ENCODE measurements at regions not wholly inside any gene's neighbourhood (a gene's known extent, or its start where the extent isn't known, plus 50 kb on each side); places are given as distances from the start of the nearest gene placed in this dataset.

- Histone ChIP-seq H3K9me3 (ENCODE audit: low read depth, low read length) (no peaks in the 10 kb centered on the region), H3K4me3 (ENCODE audit: low read length) (no peak overlapping the region), H3K27me3 (ENCODE audit: insufficient read depth, low read length) (no peaks in the 10 kb centered on the region), H3K4me1 (ENCODE audit: insufficient read depth, low read length) (no peaks in the 10 kb centered on the region)
These were observed 93.3 kb upstream of the RAI14 start for GRCh38 chr5:34562791-34563190.

- no peaks in the 10 kb centered on the region for H3K9me3 ChIP-seq (ENCODE audit: low read depth, low read length)
- H3K27me3 ChIP-seq (ENCODE audit: insufficient read depth, low read length) = no peaks in the 10 kb centered on the region
- no peak overlapping the region for H3K4me3 ChIP-seq (ENCODE audit: low read length)
- no peaks in the 10 kb centered on the region for H3K4me1 ChIP-seq (ENCODE audit: insufficient read depth, low read length)
These were observed 92.9 kb upstream of the RAI14 start for GRCh38 chr5:34563269-34563668.

- no peaks in the 10 kb centered on the region for H3K9me3 ChIP-seq (ENCODE audit: low read depth, low read length)
- H3K4me3 ChIP-seq (ENCODE audit: low read length) = no peak overlapping the region
- no peaks in the 10 kb centered on the region for H3K4me1 ChIP-seq (ENCODE audit: insufficient read depth, low read length)
- no peaks in the 10 kb centered on the region for H3K27me3 ChIP-seq (ENCODE audit: insufficient read depth, low read length)
These were observed 92.0 kb upstream of the RAI14 start for GRCh38 chr5:34563931-34564709.

DNA sequence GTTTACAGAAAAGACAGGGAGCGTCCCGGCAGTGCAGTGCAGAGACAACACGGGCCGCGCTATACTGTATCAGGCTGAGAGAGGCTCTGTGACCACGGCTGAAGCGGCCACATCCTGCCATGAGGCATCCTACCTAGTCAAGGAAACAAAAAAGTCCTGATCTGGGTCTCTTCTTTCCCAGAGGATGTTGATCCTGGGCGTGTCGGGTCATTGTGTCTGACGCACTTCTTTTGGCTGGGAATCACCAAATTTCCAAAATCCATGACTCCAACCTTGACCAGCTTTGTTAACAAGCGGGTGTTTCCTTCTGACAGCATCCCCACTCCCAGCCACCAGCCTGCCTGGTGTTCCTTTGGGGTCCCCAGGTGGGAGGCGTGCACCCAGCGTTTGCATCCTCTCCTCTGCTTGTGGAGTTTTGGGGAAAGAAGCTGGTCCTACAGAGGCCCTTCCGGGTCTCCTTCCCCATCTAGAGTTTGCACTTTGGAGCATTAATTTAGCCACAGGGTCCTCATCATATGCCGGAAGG is 91.4 kb upstream of the RAI14 start:
- H3K4me3 ChIP-seq (ENCODE audit: low read length) = no peak overlapping the region
- H3K9me3 ChIP-seq (ENCODE audit: low read depth, low read length) = no peaks in the 10 kb centered on the region
- no peaks in the 10 kb centered on the region for H3K27me3 ChIP-seq (ENCODE audit: insufficient read depth, low read length)
- no peaks in the 10 kb centered on the region for H3K4me1 ChIP-seq (ENCODE audit: insufficient read depth, low read length)

DNA sequence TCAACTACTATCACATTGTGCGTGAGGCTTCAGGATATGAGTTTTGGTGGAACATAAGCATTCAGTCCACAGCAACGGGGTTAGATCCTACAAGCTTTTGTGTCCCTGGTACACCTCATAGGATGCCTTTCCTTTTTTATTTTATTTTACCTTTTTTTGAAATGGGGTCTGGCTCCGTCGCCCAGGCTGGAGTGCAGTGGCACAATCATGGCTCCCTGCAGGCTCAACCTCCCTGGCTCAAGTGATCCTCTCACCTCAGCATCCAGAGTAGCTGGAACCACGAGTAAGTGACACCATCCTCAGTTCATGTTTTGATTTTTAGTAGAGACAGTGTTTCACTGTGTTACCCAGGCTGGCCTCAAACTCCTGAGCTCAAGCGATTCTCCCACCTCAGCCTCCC is 86.0 kb upstream of the RAI14 start:
- Histone ChIP-seq H3K9me3 (ENCODE audit: low read depth, low read length) (no peaks in the 10 kb centered on the region), H3K4me1 (ENCODE audit: insufficient read depth, low read length) (no peaks in the 10 kb centered on the region)

GRCh38 chr5:34570721-34571676 is 85.1 kb upstream of the RAI14 start:
- no peak overlapping the region for H3K4me3 ChIP-seq (ENCODE audit: low read length)
- no peaks in the 10 kb centered on the region for H3K9me3 ChIP-seq (ENCODE audit: low read depth, low read length)

More for the DNA sequence above, 86.0 kb upstream of the RAI14 start:
- Histone ChIP-seq H3K27me3 (ENCODE audit: insufficient read depth, low read length) (no peaks in the 10 kb centered on the region), H3K4me3 (ENCODE audit: low read length) (no peak overlapping the region)

DNA sequence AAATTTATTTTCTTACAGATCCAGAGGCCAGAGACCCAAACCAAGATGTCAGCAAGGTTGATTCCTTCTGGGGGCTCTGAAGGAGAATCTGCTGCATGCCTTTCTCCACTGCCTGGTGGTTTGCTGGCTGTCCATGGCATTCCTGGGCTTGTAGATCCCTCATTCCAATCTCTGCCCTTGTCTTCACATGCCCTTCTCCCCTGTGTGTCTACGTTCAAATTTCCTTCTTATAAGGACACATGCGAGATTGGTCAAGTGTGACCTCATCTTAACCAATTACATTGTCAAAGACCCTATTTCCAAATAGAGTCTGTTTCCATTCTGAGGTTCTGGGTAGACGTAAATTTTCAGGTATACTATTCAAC is 84.5 kb upstream of the RAI14 start:
- Histone ChIP-seq H3K27me3 (ENCODE audit: insufficient read depth, low read length) (no peaks in the 10 kb centered on the region), H3K9me3 (ENCODE audit: low read depth, low read length) (no peaks in the 10 kb centered on the region), H3K4me3 (ENCODE audit: low read length) (no peak overlapping the region)

More at GRCh38 chr5:34570721-34571676, 85.1 kb upstream of the RAI14 start:
- Histone ChIP-seq H3K4me1 (ENCODE audit: insufficient read depth, low read length) (no peaks in the 10 kb centered on the region), H3K27me3 (ENCODE audit: insufficient read depth, low read length) (no peaks in the 10 kb centered on the region)

GRCh38 chr5:34574936-34575467 is 81.1 kb upstream of the RAI14 start:
- Histone ChIP-seq H3K4me1 (ENCODE audit: insufficient read depth, low read length) (no peaks in the 10 kb centered on the region), H3K27me3 (ENCODE audit: insufficient read depth, low read length) (no peaks in the 10 kb centered on the region), H3K4me3 (ENCODE audit: low read length) (no peak overlapping the region), H3K9me3 (ENCODE audit: low read depth, low read length) (no peaks in the 10 kb centered on the region)

More for the DNA sequence above, 84.5 kb upstream of the RAI14 start:
- no peaks in the 10 kb centered on the region for H3K4me1 ChIP-seq (ENCODE audit: insufficient read depth, low read length)

- no peaks in the 10 kb centered on the region for H3K9me3 ChIP-seq (ENCODE audit: low read depth, low read length)
- H3K27me3 ChIP-seq (ENCODE audit: insufficient read depth, low read length) = no peaks in the 10 kb centered on the region
- no peaks in the 10 kb centered on the region for H3K4me1 ChIP-seq (ENCODE audit: insufficient read depth, low read length)
- no peak overlapping the region for H3K4me3 ChIP-seq (ENCODE audit: low read length)
These were observed 79.0 kb upstream of the RAI14 start for GRCh38 chr5:34576891-34577666.

DNA sequence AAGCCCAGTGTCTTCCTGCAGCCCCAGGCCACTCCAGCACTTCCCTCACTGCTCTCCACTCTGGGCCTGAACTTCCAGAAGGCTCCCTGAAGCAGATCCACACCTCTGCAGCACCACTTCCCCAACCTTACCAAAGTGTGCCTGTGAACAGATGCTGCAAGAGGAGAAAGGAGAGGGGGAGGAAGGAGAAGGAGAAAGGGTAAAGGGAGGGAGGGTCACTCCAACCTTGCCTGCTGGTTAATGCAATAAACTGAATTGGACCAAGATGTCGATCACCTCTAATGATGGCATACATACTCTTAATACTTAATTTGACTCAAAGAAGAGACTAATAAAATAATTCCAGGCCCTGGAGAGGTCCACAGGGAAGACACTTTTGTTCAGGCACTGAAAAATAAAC is 77.2 kb upstream of the RAI14 start:
- Histone ChIP-seq H3K9me3 (ENCODE audit: low read depth, low read length) (no peaks in the 10 kb centered on the region), H3K27me3 (ENCODE audit: insufficient read depth, low read length) (no peaks in the 10 kb centered on the region), H3K4me1 (ENCODE audit: insufficient read depth, low read length) (no peaks in the 10 kb centered on the region), H3K4me3 (ENCODE audit: low read length) (no peak overlapping the region)

- H3K9me3 ChIP-seq (ENCODE audit: low read depth, low read length) = no peaks in the 10 kb centered on the region
- H3K4me1 ChIP-seq (ENCODE audit: insufficient read depth, low read length) = no peaks in the 10 kb centered on the region
These were observed 75.1 kb upstream of the RAI14 start for GRCh38 chr5:34580983-34581382.

DNA sequence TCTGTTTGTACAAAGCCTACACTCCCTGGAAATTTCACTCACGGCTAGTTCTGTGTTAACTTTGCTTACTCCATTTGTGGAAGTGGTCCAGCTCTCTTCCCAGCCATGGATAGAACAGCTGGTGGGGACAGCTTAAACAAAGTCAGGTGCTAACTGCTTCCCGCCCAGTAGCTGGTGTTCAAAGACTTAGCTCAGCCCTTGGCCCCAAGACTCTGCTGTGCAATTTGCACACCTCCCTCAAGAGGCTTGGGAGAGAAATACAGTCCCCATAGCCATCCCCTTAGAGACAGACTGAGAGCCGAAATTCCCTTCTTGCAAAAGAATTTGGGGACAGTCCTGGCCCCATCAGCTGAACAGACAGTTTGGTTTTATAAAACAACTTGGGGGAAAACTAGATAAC is 73.8 kb upstream of the RAI14 start:
- Histone ChIP-seq H3K4me3 (ENCODE audit: low read length) (no peak overlapping the region), H3K9me3 (ENCODE audit: low read depth, low read length) (no peaks in the 10 kb centered on the region), H3K27me3 (ENCODE audit: insufficient read depth, low read length) (no peaks in the 10 kb centered on the region), H3K4me1 (ENCODE audit: insufficient read depth, low read length) (no peaks in the 10 kb centered on the region)

More at GRCh38 chr5:34580983-34581382, 75.1 kb upstream of the RAI14 start:
- H3K27me3 ChIP-seq (ENCODE audit: insufficient read depth, low read length) = no peaks in the 10 kb centered on the region
- no peak overlapping the region for H3K4me3 ChIP-seq (ENCODE audit: low read length)

- Histone ChIP-seq H3K9me3 (ENCODE audit: low read depth, low read length) (no peaks in the 10 kb centered on the region), H3K4me1 (ENCODE audit: insufficient read depth, low read length) (no peaks in the 10 kb centered on the region), H3K4me3 (ENCODE audit: low read length) (no peak overlapping the region), H3K27me3 (ENCODE audit: insufficient read depth, low read length) (no peaks in the 10 kb centered on the region)
These were observed 73.0 kb upstream of the RAI14 start for GRCh38 chr5:34583167-34583566.

DNA sequence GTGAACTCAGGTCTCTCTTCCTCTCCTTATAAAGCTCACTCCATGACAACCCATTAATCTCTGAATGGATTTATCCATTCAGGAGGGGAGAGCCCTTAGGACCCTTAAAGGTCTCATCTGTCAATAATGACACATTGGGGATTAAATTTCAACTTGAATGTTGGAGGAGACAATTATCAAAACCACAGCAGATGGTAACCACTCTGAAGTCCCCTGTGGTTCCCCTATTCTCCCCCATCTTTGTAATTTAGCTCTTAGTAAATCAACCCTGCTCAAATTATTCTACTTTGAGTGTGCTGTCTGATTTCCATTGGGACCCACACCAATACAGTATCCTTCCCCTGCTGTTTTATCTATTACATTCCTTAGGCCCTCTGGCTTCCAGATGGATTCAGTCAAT is 72.0 kb upstream of the RAI14 start:
- no peak overlapping the region for H3K4me3 ChIP-seq (ENCODE audit: low read length)
- H3K9me3 ChIP-seq (ENCODE audit: low read depth, low read length) = no peaks in the 10 kb centered on the region
- no peaks in the 10 kb centered on the region for H3K4me1 ChIP-seq (ENCODE audit: insufficient read depth, low read length)
- H3K27me3 ChIP-seq (ENCODE audit: insufficient read depth, low read length) = no peaks in the 10 kb centered on the region

Data from mononuclear cell (primary cell).